Retinal pigment epithelial cell (primary cell): ENCODE measurements at regions not wholly inside any gene's neighbourhood (a gene's known extent, or its start where the extent isn't known, plus 50 kb on each side); places are given as distances from the start of the nearest gene placed in this dataset.
"Not testable (repeated sequence)": the region's sequence is repeated elsewhere in the genome, so short reads cannot be mapped to it uniquely, and the experiment has no call there.

Source experiments
- DNase-seq: peaks from one replicate; pipeline ENCODE4 v3.0.0-alpha.2; 2010; ENCODE audit warnings: low read depth
- H3K4me3 ChIP-seq: 2 replicates; pipeline ENCODE4 v1.5.1; 2011; ENCODE audit warnings: mild to moderate bottlenecking, low read length, control low read depth, moderate library complexity
- TF ChIP-seq, protein P1 (sequence below): conservative IDR thresholded peaks from 2 replicates; pipeline ENCODE4 v1.5.1; 2011; ENCODE audit warnings: low read depth, low read length, control low read depth, inconsistent platforms

GRCh38 chr6:96721227-96721626 is 116.0 kb downstream of the GPR63 start:
- no peak overlapping the region for H3K4me3 ChIP-seq
- no peak for DNase-seq
- TF ChIP-seq, protein P1, sequence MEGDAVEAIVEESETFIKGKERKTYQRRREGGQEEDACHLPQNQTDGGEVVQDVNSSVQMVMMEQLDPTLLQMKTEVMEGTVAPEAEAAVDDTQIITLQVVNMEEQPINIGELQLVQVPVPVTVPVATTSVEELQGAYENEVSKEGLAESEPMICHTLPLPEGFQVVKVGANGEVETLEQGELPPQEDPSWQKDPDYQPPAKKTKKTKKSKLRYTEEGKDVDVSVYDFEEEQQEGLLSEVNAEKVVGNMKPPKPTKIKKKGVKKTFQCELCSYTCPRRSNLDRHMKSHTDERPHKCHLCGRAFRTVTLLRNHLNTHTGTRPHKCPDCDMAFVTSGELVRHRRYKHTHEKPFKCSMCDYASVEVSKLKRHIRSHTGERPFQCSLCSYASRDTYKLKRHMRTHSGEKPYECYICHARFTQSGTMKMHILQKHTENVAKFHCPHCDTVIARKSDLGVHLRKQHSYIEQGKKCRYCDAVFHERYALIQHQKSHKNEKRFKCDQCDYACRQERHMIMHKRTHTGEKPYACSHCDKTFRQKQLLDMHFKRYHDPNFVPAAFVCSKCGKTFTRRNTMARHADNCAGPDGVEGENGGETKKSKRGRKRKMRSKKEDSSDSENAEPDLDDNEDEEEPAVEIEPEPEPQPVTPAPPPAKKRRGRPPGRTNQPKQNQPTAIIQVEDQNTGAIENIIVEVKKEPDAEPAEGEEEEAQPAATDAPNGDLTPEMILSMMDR: no peak

- no peak overlapping the region for H3K4me3 ChIP-seq
- no peak for DNase-seq
- TF ChIP-seq, protein P1: no peak
Observed at GRCh38 chr6:96716221-96716620, 121.1 kb downstream of the GPR63 start.

DNA sequence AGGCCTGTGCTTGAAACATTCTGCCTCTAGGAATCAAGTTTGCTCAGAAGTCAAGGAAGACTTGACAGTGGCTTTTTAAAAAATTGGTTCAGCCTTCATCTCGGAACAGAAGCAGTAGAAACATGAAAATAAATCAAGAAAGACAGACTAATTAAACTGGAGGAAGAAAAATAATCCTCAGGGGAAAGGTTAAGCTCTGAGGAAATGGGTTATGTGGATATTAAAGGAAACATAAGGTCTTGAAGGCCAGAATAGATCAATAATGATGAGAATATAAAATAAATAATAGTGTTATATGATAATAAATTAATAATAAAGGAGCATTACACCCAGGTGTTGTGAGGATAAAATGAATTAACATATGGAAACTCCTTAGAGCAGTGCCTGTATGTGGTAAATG is 121.7 kb downstream of the GPR63 start:
- TF ChIP-seq, protein P1: no peak
- H3K4me3 ChIP-seq: no peak overlapping the region
- no peak for DNase-seq

DNA sequence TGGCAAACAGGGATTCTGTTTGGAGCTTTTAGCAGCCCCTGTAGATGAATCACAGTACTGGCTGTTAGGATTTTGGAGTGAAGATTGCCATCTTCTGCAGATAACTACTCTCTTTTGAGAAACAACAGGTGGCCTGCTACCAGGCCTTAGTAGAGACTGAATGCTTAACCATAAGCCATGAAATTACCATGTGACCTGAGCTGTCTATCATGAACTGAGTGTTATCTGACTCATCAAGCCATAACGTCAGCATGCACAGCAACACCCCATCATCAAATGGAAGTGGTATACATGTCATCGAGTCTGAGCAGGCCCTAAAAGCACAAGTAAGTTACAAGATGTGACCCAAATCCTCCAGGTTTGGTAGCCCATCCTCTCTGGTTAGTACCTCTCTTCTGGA is 132.6 kb downstream of the GPR63 start:
- TF ChIP-seq, protein P1: no peak
- no peak overlapping the region for H3K4me3 ChIP-seq
- peak; percentile 48 for DNase-seq

DNA sequence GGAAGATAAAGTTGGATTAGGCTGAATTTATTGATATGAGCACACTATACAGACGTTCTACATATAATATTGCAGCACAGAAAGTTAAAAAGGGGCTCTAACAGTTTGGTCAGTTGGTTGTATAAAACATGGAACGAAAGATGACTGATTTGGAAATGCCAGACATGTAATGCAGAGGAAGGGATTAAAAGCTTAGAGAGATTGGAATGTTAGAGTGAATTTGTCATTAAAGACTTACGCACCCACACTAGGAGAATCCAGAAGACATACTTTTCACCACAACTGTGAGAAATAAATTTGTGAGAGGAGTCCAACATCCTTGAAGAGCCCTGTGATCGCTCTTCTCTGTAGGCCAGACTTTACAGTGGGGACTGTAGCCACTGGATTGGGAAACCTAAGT is 134.7 kb downstream of the GPR63 start:
- no peak overlapping the region for H3K4me3 ChIP-seq
- peak; percentile 88 for DNase-seq
- TF ChIP-seq, protein P1: no peak

DNA sequence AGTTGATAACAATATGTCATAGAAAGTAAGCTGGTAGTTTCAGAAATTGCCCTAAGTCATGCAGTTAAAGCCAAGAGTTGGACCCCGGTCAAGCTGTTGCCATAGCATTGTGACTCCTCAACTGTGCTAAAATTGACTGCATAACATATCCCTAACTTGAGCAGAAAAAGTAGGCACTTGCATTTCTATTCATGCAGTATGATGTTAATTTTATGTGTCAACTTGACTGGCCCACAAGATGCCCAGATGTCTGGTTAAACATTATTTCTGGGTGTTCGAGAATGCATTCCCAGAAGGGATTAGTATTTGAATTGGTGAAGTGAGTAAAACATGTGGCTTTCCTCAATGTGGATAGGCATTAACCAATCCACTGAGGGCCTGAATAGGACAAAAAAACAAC is 136.4 kb downstream of the GPR63 start:
- TF ChIP-seq, protein P1: no peak
- peak; percentile 92 for DNase-seq
- H3K4me3 ChIP-seq: no peak overlapping the region

DNA sequence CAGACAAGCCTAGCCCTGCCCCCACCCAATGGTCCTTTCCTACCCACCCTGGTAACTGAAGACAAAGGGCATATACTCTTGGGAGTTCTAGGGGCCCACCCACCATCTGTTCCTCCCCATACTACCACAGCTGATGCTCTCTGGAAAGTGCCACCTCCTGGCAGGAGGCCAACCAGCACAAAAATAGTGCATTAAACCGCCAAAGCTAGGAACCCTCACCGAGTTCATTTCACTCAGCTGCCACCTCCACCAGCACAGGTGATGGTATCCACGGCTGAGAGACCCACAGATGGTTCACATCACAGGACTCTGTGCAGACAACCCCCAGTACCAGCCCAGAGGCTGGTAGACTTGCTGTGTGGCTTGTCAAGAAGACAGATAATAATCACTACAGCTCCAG is 131.5 kb downstream of the FHL5 start:
- not testable (repeated sequence) for H3K4me3 ChIP-seq, DNase-seq

GRCh38 chr6:96687121-96687520 is 124.2 kb downstream of the FHL5 start:
- TF ChIP-seq, protein P1: no peak

More at GRCh38 chr6:96687121-96687520, 124.2 kb downstream of the FHL5 start:
- DNase-seq: no peak
- H3K4me3 ChIP-seq: no peak overlapping the region
